ENCODE measurements at regions not wholly inside any gene's neighbourhood (a gene's known extent, or its start where the extent isn't known, plus 50 kb on each side); places are given as distances from the start of the nearest gene placed in this dataset.

DNA sequence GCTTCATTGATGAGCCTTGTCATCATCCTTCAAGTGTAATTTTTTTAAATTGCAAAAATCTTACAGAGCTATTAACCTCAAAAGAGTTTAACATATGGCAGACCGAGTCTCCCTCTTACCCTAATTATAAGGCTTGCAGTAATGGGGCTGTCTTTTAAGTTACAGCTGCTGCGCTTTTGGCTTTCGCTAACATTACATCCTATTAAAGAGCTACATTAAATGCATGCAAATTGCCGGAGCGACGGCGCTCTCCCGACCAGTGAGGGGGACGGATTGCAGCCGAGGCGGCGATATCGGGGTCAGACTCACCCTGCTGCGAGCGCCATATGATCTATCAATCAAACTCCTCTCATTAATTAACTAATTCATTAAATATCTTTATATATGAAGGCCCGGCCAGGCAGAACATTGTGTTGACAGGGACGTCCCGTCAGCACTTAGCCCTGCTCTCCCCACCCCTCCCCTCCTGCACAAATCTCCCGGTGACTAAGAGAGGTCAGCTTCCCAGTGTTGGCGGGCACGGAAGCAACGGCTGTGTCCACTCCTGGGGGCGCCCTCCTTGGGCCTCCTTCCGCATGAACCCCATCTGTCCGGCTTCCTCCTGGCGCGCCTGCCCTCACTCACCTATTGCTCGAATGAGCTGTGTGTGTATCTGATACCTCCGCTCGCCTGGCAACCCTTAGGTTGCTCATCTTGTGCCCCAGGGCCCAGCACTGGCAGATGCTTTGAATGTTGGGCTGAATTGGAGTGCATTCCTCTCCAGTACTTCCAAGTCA, 156.0 kb upstream of the CADM1 start:
- TF ChIP-seq PPARA (CRISPR knock-in tag; IDR thresholded peaks at IDR 0.05; ENCODE audit: borderline replicate concordance) (no peak), ZNF565 (CRISPR knock-in tag; conservative IDR thresholded peaks at IDR 0.05; ENCODE audit: low read depth) (no peak)
- TF ChIP-seq, protein P1, sequence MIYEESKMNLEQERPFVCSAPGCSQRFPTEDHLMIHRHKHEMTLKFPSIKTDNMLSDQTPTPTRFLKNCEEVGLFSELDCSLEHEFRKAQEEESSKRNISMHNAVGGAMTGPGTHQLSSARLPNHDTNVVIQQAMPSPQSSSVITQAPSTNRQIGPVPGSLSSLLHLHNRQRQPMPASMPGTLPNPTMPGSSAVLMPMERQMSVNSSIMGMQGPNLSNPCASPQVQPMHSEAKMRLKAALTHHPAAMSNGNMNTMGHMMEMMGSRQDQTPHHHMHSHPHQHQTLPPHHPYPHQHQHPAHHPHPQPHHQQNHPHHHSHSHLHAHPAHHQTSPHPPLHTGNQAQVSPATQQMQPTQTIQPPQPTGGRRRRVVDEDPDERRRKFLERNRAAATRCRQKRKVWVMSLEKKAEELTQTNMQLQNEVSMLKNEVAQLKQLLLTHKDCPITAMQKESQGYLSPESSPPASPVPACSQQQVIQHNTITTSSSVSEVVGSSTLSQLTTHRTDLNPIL (CRISPR knock-in tag; IDR thresholded peaks at IDR 0.05; ENCODE audit: low read depth), result no peak
- TF ChIP-seq, protein P2, sequence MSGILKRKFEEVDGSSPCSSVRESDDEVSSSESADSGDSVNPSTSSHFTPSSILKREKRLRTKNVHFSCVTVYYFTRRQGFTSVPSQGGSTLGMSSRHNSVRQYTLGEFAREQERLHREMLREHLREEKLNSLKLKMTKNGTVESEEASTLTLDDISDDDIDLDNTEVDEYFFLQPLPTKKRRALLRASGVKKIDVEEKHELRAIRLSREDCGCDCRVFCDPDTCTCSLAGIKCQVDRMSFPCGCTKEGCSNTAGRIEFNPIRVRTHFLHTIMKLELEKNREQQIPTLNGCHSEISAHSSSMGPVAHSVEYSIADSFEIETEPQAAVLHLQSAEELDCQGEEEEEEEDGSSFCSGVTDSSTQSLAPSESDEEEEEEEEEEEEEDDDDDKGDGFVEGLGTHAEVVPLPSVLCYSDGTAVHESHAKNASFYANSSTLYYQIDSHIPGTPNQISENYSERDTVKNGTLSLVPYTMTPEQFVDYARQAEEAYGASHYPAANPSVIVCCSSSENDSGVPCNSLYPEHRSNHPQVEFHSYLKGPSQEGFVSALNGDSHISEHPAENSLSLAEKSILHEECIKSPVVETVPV (CRISPR knock-in tag; IDR thresholded peaks at IDR 0.05), result no peak
- TF ChIP-seq, protein P3, sequence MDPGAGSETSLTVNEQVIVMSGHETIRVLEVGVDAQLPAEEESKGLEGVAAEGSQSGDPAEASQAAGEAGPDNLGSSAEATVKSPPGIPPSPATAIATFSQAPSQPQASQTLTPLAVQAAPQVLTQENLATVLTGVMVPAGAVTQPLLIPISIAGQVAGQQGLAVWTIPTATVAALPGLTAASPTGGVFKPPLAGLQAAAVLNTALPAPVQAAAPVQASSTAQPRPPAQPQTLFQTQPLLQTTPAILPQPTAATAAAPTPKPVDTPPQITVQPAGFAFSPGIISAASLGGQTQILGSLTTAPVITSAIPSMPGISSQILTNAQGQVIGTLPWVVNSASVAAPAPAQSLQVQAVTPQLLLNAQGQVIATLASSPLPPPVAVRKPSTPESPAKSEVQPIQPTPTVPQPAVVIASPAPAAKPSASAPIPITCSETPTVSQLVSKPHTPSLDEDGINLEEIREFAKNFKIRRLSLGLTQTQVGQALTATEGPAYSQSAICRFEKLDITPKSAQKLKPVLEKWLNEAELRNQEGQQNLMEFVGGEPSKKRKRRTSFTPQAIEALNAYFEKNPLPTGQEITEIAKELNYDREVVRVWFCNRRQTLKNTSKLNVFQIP (CRISPR knock-in tag; IDR thresholded peaks at IDR 0.05; ENCODE audit: borderline replicate concordance, low read depth), result no peak
- no peak for ATAC-seq

DNA sequence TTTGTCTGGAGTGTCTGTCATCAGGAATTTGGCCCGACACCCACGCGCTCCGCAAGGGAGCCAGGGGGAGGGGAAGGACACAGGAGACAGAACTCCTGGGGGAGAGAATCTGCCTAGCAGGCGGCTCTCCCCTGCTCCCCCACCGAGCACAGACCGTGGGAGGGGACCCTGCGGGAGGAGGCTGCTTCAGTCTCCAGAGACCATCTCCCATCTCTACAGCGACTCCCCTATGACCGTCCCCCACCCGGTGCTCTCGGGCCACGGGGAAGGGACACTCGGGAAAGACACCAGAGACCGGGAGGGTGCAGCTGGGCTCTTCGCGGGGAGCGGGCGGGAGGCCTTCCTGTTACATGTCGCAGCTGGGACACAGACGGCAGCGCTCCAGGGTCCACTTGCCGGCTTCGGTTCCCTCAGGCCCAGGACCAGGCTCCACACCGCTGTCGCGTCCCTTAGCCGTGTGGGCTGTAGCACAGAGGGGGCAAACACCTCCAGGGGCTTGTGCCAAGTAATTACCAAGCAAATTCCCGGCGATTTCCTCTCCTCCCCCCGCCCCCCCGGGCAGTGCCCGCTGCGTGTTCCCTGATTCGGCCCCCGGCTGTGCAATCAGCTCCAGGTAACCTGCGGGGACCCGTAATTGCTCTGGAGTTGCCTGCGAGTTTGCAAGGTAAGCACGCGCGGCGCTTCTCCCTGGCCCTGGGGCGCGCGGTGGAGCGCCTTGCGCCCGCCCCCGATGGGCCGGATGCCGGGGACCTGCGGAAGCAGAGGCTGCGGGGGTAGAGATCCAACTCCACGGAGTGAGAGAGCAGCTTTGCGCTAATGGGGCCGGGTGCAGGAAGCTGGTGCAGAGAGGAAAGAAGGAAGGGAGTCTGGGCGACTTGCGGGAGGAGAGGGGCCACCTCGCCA, 155.1 kb upstream of the CADM1 start:
- ATAC-seq, result no peak; the same call in 2 of the 3 replicates
- TF ChIP-seq ESRRG (CRISPR knock-in tag; IDR thresholded peaks at IDR 0.05) (no peak), TCF4 (CRISPR knock-in tag; IDR thresholded peaks at IDR 0.05; ENCODE audit: borderline replicate concordance) (no peak)
- TF ChIP-seq, protein P3 (CRISPR knock-in tag; IDR thresholded peaks at IDR 0.05; ENCODE audit: borderline replicate concordance, low read depth), result no peak

DNA sequence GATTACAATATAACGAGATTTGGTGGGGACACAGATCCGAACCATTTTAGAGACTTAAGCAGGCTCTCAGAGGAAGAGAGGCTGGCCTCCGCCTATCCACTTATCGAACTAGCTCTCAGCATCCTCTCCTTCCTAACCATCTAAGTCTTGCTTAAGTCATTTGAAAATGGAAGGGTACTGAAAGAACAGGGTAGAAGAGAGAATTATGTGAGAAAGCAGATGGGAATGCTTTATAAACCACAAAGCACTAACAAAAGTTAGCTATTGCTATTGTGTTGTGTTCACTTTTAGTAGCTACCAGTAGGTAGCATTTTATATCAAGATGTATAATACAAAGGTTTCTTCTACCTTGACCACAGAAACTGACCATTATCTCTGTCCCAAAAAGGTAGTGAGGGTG, 153.4 kb upstream of the CADM1 start:
- TF ChIP-seq, protein P4, sequence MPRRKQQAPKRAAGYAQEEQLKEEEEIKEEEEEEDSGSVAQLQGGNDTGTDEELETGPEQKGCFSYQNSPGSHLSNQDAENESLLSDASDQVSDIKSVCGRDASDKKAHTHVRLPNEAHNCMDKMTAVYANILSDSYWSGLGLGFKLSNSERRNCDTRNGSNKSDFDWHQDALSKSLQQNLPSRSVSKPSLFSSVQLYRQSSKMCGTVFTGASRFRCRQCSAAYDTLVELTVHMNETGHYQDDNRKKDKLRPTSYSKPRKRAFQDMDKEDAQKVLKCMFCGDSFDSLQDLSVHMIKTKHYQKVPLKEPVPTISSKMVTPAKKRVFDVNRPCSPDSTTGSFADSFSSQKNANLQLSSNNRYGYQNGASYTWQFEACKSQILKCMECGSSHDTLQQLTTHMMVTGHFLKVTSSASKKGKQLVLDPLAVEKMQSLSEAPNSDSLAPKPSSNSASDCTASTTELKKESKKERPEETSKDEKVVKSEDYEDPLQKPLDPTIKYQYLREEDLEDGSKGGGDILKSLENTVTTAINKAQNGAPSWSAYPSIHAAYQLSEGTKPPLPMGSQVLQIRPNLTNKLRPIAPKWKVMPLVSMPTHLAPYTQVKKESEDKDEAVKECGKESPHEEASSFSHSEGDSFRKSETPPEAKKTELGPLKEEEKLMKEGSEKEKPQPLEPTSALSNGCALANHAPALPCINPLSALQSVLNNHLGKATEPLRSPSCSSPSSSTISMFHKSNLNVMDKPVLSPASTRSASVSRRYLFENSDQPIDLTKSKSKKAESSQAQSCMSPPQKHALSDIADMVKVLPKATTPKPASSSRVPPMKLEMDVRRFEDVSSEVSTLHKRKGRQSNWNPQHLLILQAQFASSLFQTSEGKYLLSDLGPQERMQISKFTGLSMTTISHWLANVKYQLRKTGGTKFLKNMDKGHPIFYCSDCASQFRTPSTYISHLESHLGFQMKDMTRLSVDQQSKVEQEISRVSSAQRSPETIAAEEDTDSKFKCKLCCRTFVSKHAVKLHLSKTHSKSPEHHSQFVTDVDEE (CRISPR knock-in tag; IDR thresholded peaks at IDR 0.05), result no peak
- no peak for TF ChIP-seq TCF4 (CRISPR knock-in tag; IDR thresholded peaks at IDR 0.05; ENCODE audit: borderline replicate concordance)
- ATAC-seq, result no peak

DNA sequence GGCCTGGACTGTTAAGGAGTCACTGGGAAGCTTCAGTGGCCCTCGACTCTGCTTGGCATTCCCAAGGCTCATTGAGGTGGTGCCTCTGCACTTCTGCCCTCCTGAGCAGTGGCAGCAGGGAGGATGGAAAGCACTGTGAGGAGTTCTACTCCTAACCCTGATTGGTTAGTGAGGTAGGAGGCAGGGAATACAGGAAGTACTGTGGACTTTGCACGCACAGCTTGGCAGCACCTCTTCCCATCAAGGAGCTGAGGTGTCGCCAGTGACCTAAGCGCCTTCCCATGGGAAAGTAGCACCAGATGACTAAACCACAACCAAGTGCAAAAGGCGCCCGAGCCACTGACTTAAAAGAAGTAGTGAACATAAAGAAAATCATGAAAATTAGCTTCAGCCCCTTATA, 152.5 kb upstream of the CADM1 start:
- TF ChIP-seq ESRRG (CRISPR knock-in tag; IDR thresholded peaks at IDR 0.05), result no peak
- TF ChIP-seq ZNF70 (CRISPR knock-in tag; IDR thresholded peaks at IDR 0.05), result no peak
- TF ChIP-seq, protein P2 (CRISPR knock-in tag; IDR thresholded peaks at IDR 0.05), result no peak
- TF ChIP-seq ZNF8 (CRISPR knock-in tag; IDR thresholded peaks at IDR 0.05), result no peak
- TF ChIP-seq, protein P3 (CRISPR knock-in tag; IDR thresholded peaks at IDR 0.05; ENCODE audit: borderline replicate concordance, low read depth), result no peak
- no peak for ATAC-seq
